ENCODE measurements at regions not wholly inside any gene's neighbourhood (a gene's known extent, or its start where the extent isn't known, plus 50 kb on each side); places are given as distances from the start of the nearest gene placed in this dataset.

DNA sequence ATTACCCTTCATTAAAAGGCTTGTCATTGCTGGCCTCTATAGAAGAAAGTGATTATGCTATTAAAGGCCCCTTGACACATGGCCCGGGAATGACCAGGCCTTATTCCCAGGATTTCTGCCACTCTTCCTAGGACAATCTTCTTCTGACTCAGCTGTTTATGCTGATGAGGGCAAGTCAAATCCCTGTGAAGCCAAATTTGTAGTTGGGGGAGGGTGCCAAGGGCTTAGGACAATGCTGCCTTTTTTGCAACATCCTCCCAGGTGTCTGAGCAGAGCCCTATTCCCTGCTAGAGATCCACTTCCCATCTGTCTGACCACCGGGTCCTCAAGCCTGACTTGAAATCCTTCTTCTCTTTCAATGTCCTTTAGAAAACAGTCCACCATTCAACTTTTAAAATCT, 230.7 kb upstream of the SRRM4 start:
- TF ChIP-seq CTCF (IDR thresholded peaks at IDR 0.05; ENCODE audit: low read length, missing control alignments), result no peak
- no peak for DNase-seq (ENCODE audit: low read depth)
- H3K4me3 ChIP-seq (replicated peaks; ENCODE audit: low read depth, low read length), result no peak overlapping the region

GRCh38 chr12:118751355-118751754, 230.0 kb upstream of the SRRM4 start:
- no peak for DNase-seq (ENCODE audit: low read depth)
- H3K4me3 ChIP-seq (replicated peaks; ENCODE audit: low read depth, low read length), result no peak overlapping the region
- TF ChIP-seq CTCF (IDR thresholded peaks at IDR 0.05; ENCODE audit: low read length, missing control alignments), result no peak

DNA sequence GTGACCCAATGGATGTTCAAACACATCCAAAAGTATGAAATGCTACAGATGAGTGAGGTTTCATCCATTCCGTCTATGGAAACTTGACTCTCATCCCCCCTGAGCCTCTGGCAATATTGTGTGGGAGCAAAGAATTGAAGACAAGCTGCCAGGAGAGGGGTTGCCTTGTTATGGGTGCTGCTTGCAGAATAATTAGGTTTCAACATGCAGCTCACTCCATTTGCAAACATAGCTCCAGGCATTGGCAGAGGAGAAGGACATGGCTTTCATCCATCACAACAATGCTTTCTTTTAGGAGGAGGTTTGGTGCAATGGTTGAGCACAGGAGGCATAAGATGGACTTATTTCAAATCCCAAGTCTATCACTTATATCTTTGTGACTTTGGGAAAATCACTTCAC, 220.7 kb upstream of the SRRM4 start:
- TF ChIP-seq CTCF (IDR thresholded peaks at IDR 0.05; ENCODE audit: low read length, missing control alignments), result no peak
- DNase-seq (ENCODE audit: low read depth), result no peak
- H3K4me3 ChIP-seq (replicated peaks; ENCODE audit: low read depth, low read length), result no peak overlapping the region

- no peak for DNase-seq (ENCODE audit: low read depth)
- H3K4me3 ChIP-seq (replicated peaks; ENCODE audit: low read depth, low read length), result no peak overlapping the region
- TF ChIP-seq CTCF (IDR thresholded peaks at IDR 0.05; ENCODE audit: low read length, missing control alignments), result no peak
Observed at GRCh38 chr12:118763234-118763633, 218.1 kb upstream of the SRRM4 start.

DNA sequence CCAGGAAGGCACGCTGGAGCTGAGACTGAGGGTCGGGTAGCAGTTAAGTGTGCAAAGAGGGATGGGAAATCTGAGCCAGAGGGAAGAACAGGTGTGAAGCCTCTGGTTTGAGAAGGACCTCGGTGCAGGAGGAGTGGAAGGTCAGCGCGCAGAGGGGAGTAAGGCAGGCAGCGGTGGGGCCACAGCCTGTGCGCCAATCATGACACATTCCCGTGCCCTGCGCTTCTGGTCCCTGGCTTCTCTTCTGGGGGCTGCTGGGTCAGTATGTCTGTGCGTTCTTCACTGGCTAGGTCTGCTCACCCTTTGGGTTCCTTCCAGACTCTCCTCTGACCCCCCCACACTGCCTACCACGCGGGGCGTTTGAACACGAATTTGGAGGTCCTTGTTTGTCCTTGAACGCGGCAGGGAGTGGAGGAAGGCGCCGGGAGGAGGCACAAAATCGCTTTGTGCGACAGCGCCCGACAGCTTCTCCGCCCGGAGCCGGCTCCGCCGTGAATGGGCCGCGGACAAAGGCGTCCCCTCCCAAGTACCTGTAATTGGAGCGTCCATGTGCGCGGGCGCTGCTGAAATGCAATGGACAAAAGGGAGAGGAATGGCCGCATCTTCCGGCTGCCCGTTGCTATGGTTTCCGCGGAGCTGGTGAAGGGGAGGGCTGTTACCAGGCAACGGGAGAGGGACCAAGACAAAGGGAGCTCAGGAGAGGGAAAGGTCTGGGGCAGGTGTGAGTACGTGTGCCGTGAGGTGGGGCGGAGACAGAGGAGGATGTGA, 207.2 kb upstream of the SRRM4 start:
- no peak for DNase-seq (ENCODE audit: low read depth)
- H3K4me3 ChIP-seq (replicated peaks; ENCODE audit: low read depth, low read length), result no peak overlapping the region
- TF ChIP-seq CTCF (IDR thresholded peaks at IDR 0.05; ENCODE audit: low read length, missing control alignments), result no peak

DNA sequence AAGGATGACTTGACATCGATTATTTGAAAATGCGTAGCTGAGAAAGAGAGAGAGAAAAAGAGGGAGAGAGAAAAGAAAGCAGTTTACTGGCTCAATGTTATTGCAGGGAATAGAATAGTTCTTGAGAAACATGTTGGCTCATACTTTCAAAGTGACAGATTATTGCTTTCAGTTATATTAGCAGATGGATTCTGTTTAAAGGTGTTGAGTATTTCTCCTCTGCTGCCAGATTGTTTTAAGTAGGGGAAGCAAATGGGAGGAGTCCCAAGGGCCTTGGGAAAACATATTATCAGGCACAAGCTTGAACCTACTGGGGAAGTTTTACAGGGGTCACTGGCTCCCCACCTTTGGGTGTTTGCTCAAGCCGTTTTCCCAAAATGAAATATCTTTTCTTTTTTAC, 203.8 kb upstream of the SRRM4 start:
- DNase-seq (ENCODE audit: low read depth), result no peak
- no peak overlapping the region for H3K4me3 ChIP-seq (replicated peaks; ENCODE audit: low read depth, low read length)
- TF ChIP-seq CTCF (IDR thresholded peaks at IDR 0.05; ENCODE audit: low read length, missing control alignments), result no peak

DNA sequence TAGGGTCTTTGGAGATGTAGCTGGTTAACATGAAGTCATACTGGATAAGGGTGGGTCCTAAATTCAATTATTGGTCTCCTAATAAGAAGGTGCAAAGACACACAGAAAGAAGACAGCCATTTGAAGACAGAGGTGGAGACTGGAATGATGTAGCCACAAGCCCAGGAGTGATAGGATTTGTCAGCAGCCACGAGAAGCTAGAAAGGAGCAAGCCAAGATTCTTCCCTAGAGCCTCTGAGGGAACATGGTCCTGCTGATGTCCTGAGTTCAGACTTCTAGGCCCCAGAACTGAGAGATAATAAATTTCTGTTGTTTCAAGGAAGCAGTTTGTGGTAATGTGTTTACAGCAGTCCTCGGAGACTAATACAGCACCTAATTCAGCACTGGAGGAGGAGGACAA, 203.3 kb upstream of the SRRM4 start:
- DNase-seq (ENCODE audit: low read depth), result no peak
- no peak for TF ChIP-seq CTCF (IDR thresholded peaks at IDR 0.05; ENCODE audit: low read length, missing control alignments)
- no peak overlapping the region for H3K4me3 ChIP-seq (replicated peaks; ENCODE audit: low read depth, low read length)

Data from fibroblast of pulmonary artery (primary cell).